Uterus (tissue), 2 donors: ENCODE measurements at regions not wholly inside any gene's neighbourhood (a gene's known extent, or its start where the extent isn't known, plus 50 kb on each side); places are given as distances from the start of the nearest gene placed in this dataset.

Experiments
- POLR2A ChIP-seq, 2 donors: fragments of 450-650 bp; IDR thresholded peaks; one replicate each; pipeline ENCODE4 v1.6.1; 2016; ENCODE audit warnings: antibody characterized with exemption in 2 of 2, mild to moderate bottlenecking in 1 of 2, moderate library complexity in 1 of 2
- TF ChIP-seq, protein P1 (sequence below), 4 experiments: fragments of 200-600 bp in 2 of 4; fragments of 450-650 bp in 2 of 4; sonication (generic) in 2 of 4; IDR thresholded peaks; one replicate each; pipeline ENCODE4 v1.5.1; 2016 to 2019; ENCODE audit warnings: antibody characterized with exemption in 4 of 4, mild to moderate bottlenecking in 2 of 4, moderate library complexity in 1 of 4

DNA sequence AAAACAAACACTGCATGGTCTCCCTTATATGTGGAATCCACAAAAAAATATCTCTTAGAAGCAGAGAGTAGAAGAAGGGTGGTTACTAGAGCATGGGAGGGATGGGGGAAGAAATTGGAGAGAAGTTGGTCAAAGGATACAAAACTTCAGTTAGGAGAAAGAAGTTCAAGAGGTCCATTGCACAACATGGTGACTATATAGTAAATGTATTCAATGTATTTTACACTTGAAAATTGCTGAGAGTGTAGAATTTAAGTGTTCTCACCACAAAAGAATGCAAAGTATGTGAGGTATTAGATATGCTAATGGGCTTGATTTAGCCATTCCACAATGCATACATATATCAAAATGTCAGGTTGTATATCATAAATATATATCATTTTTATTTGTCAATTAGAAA is 232.0 kb upstream of the CELF2 start:
- TF ChIP-seq, protein P1, sequence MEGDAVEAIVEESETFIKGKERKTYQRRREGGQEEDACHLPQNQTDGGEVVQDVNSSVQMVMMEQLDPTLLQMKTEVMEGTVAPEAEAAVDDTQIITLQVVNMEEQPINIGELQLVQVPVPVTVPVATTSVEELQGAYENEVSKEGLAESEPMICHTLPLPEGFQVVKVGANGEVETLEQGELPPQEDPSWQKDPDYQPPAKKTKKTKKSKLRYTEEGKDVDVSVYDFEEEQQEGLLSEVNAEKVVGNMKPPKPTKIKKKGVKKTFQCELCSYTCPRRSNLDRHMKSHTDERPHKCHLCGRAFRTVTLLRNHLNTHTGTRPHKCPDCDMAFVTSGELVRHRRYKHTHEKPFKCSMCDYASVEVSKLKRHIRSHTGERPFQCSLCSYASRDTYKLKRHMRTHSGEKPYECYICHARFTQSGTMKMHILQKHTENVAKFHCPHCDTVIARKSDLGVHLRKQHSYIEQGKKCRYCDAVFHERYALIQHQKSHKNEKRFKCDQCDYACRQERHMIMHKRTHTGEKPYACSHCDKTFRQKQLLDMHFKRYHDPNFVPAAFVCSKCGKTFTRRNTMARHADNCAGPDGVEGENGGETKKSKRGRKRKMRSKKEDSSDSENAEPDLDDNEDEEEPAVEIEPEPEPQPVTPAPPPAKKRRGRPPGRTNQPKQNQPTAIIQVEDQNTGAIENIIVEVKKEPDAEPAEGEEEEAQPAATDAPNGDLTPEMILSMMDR (IDR thresholded peaks at IDR 0.05): no peak
- no peak for TF ChIP-seq POLR2A (IDR thresholded peaks at IDR 0.05)
